WTC11 (cell line): ENCODE measurements at regions not wholly inside any gene's neighbourhood (a gene's known extent, or its start where the extent isn't known, plus 50 kb on each side); places are given as distances from the start of the nearest gene placed in this dataset.

Experiments used
- FOXJ3 ChIP-seq: sonication (generic); formaldehyde crosslinking; IDR thresholded peaks from 2 replicates; pipeline ENCODE4 v1.9.0; 2021; ENCODE audit warnings: missing genetic modification reagents, mild to moderate bottlenecking, borderline replicate concordance
- NFYB ChIP-seq: sonication (generic); formaldehyde crosslinking; conservative IDR thresholded peaks from 2 replicates; pipeline ENCODE4 v1.8.0; 2022; ENCODE audit warnings: low read depth, missing genetic modification reagents
- SMAD4 ChIP-seq: sonication (generic); formaldehyde crosslinking; IDR thresholded peaks from 2 replicates; pipeline ENCODE4 v1.8.0; 2022; ENCODE audit warnings: mild to moderate bottlenecking, missing genetic modification reagents
- SP1 ChIP-seq: sonication (generic); formaldehyde crosslinking; conservative IDR thresholded peaks from 2 replicates; pipeline ENCODE4 v1.8.1; 2022; ENCODE audit warnings: missing genetic modification reagents
- ZNF138 ChIP-seq: sonication (generic); formaldehyde crosslinking; conservative IDR thresholded peaks from 2 replicates; pipeline ENCODE4 v1.8.1; 2022; ENCODE audit warnings: mild to moderate bottlenecking, moderate library complexity, missing genetic modification reagents
- ZNF317 ChIP-seq: sonication (generic); formaldehyde crosslinking; IDR thresholded peaks from 2 replicates; pipeline ENCODE4 v1.8.1; 2023; ENCODE audit warnings: low read depth, mild to moderate bottlenecking, moderate library complexity, missing genetic modification reagents, borderline replicate concordance
- TF ChIP-seq, protein P1 (sequence below): fragments of 200-600 bp; IDR thresholded peaks from 2 replicates; pipeline ENCODE4 v1.8.0; 2022; ENCODE audit warnings: antibody characterized with exemption
- TF ChIP-seq, protein P2 (sequence below): sonication (generic); formaldehyde crosslinking; IDR thresholded peaks from 2 replicates; pipeline ENCODE4 v1.8.1; 2023; ENCODE audit warnings: mild to moderate bottlenecking, missing genetic modification reagents, borderline replicate concordance
- TF ChIP-seq, protein P3 (sequence below): sonication (generic); formaldehyde crosslinking; conservative IDR thresholded peaks from 2 replicates; pipeline ENCODE4 v1.8.1; 2022; ENCODE audit warnings: mild to moderate bottlenecking, missing genetic modification reagents
- TF ChIP-seq, protein P4 (sequence below): sonication (generic); formaldehyde crosslinking; IDR thresholded peaks from 2 replicates; pipeline ENCODE4 v1.8.1; 2023; ENCODE audit warnings: mild to moderate bottlenecking, missing genetic modification reagents, moderate library complexity
- TF ChIP-seq, protein P5 (sequence below): sonication (generic); formaldehyde crosslinking; IDR thresholded peaks from 2 replicates; pipeline ENCODE4 v1.8.0; 2022; ENCODE audit warnings: mild to moderate bottlenecking, missing genetic modification reagents

DNA sequence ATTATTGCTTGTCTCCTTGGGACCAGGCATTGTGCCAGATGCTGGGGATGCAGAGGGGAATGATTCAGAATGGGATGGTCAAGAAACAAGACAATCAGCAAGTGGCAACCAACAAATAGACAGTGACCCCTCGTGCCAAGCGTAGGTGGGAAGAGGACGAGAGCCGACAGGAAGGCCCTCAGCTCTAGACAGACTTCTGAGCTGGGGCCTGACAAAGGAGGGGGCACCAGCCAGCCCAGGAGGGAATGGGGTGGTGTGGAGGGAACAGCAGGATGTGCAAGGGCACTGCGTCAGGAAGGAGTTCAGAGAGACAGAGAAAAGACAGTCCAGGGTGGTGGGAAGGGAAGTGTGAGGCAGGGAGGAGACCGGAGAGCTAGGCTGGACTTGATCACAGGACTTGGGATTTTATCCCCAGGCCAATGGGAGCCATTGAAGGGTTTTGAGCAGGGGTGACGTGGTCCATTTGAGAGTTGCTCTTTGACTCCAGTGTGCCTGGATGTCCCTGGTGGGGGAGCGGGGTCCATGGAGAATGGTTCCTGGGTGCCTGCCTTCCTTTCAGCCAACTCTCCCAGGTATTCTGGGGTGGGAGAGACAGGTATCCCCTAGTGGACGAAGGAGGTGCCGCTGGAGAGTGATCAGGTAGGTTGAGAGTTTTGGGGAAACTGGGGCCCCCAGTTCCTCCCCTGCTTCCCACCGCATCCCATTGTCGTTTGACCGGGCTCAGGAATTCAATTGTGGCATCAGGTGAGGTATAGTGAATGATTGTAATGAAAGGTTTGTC, 79.3 kb upstream of the ZNF618 start:
- TF ChIP-seq ZNF317 (no peak), FOXJ3 (CRISPR knock-in tag) (no peak), ZNF138 (no peak), SP1 (CRISPR knock-in tag) (no peak), NFYB (CRISPR knock-in tag) (no peak), SMAD4 (CRISPR knock-in tag) (no peak)
- TF ChIP-seq, protein P1, sequence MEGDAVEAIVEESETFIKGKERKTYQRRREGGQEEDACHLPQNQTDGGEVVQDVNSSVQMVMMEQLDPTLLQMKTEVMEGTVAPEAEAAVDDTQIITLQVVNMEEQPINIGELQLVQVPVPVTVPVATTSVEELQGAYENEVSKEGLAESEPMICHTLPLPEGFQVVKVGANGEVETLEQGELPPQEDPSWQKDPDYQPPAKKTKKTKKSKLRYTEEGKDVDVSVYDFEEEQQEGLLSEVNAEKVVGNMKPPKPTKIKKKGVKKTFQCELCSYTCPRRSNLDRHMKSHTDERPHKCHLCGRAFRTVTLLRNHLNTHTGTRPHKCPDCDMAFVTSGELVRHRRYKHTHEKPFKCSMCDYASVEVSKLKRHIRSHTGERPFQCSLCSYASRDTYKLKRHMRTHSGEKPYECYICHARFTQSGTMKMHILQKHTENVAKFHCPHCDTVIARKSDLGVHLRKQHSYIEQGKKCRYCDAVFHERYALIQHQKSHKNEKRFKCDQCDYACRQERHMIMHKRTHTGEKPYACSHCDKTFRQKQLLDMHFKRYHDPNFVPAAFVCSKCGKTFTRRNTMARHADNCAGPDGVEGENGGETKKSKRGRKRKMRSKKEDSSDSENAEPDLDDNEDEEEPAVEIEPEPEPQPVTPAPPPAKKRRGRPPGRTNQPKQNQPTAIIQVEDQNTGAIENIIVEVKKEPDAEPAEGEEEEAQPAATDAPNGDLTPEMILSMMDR, result 0 out of 2 replicates have a peak, but pooled peaks have one; percentile 21
- TF ChIP-seq, protein P2, sequence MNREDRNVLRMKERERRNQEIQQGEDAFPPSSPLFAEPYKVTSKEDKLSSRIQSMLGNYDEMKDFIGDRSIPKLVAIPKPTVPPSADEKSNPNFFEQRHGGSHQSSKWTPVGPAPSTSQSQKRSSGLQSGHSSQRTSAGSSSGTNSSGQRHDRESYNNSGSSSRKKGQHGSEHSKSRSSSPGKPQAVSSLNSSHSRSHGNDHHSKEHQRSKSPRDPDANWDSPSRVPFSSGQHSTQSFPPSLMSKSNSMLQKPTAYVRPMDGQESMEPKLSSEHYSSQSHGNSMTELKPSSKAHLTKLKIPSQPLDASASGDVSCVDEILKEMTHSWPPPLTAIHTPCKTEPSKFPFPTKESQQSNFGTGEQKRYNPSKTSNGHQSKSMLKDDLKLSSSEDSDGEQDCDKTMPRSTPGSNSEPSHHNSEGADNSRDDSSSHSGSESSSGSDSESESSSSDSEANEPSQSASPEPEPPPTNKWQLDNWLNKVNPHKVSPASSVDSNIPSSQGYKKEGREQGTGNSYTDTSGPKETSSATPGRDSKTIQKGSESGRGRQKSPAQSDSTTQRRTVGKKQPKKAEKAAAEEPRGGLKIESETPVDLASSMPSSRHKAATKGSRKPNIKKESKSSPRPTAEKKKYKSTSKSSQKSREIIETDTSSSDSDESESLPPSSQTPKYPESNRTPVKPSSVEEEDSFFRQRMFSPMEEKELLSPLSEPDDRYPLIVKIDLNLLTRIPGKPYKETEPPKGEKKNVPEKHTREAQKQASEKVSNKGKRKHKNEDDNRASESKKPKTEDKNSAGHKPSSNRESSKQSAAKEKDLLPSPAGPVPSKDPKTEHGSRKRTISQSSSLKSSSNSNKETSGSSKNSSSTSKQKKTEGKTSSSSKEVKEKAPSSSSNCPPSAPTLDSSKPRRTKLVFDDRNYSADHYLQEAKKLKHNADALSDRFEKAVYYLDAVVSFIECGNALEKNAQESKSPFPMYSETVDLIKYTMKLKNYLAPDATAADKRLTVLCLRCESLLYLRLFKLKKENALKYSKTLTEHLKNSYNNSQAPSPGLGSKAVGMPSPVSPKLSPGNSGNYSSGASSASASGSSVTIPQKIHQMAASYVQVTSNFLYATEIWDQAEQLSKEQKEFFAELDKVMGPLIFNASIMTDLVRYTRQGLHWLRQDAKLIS (CRISPR knock-in tag), result no peak
- TF ChIP-seq, protein P3, sequence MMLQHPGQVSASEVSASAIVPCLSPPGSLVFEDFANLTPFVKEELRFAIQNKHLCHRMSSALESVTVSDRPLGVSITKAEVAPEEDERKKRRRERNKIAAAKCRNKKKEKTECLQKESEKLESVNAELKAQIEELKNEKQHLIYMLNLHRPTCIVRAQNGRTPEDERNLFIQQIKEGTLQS (CRISPR knock-in tag), result no peak
- TF ChIP-seq, protein P4, sequence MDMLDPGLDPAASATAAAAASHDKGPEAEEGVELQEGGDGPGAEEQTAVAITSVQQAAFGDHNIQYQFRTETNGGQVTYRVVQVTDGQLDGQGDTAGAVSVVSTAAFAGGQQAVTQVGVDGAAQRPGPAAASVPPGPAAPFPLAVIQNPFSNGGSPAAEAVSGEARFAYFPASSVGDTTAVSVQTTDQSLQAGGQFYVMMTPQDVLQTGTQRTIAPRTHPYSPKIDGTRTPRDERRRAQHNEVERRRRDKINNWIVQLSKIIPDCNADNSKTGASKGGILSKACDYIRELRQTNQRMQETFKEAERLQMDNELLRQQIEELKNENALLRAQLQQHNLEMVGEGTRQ (CRISPR knock-in tag), result no peak
- TF ChIP-seq, protein P5, sequence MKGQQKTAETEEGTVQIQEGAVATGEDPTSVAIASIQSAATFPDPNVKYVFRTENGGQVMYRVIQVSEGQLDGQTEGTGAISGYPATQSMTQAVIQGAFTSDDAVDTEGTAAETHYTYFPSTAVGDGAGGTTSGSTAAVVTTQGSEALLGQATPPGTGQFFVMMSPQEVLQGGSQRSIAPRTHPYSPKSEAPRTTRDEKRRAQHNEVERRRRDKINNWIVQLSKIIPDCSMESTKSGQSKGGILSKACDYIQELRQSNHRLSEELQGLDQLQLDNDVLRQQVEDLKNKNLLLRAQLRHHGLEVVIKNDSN, result no peak
